A673 (cell line): ENCODE measurements at regions not wholly inside any gene's neighbourhood (a gene's known extent, or its start where the extent isn't known, plus 50 kb on each side); places are given as distances from the start of the nearest gene placed in this dataset.
"Not testable (repeated sequence)": the region's sequence is repeated elsewhere in the genome, so short reads cannot be mapped to it uniquely, and the experiment has no call there.

Experiments used
- EZH2 ChIP-seq: fragments of 200-600 bp; sonication (generic); IDR thresholded peaks from 2 replicates; pipeline ENCODE4 v1.6.1; 2017; ENCODE audit warnings: borderline replicate concordance, low read depth, mild to moderate bottlenecking, mixed read lengths, antibody characterized with exemption, low read length; ENCODE audit not compliant: poor library complexity, severe bottlenecking
- TF ChIP-seq, protein P1 (sequence below): fragments of 300-800, 200-600 bp; sonication (generic); conservative IDR thresholded peaks from 2 replicates; pipeline ENCODE4 v1.5.1; 2017; ENCODE audit warnings: low read depth, mild to moderate bottlenecking, antibody characterized with exemption, low read length, moderate library complexity, mixed read lengths

- TF ChIP-seq, protein P1, sequence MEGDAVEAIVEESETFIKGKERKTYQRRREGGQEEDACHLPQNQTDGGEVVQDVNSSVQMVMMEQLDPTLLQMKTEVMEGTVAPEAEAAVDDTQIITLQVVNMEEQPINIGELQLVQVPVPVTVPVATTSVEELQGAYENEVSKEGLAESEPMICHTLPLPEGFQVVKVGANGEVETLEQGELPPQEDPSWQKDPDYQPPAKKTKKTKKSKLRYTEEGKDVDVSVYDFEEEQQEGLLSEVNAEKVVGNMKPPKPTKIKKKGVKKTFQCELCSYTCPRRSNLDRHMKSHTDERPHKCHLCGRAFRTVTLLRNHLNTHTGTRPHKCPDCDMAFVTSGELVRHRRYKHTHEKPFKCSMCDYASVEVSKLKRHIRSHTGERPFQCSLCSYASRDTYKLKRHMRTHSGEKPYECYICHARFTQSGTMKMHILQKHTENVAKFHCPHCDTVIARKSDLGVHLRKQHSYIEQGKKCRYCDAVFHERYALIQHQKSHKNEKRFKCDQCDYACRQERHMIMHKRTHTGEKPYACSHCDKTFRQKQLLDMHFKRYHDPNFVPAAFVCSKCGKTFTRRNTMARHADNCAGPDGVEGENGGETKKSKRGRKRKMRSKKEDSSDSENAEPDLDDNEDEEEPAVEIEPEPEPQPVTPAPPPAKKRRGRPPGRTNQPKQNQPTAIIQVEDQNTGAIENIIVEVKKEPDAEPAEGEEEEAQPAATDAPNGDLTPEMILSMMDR, result not testable (repeated sequence)
- TF ChIP-seq EZH2, result not testable (repeated sequence)
These were observed 187.4 kb upstream of the CENPE start for GRCh38 chr4:103385565-103385964.
